Activated naive CD4-positive, alpha-beta T cell treated with anti-CD3 and anti-CD28 coated beads, Interleukin-2, amount 50 U/mL, for 16 hours (primary cell): ENCODE measurements at regions not wholly inside any gene's neighbourhood (a gene's known extent, or its start where the extent isn't known, plus 50 kb on each side); places are given as distances from the start of the nearest gene placed in this dataset.

ENCODE experiments used
- DNase-seq: peaks from one replicate; pipeline ENCODE4 v3.0.0-alpha.2; 2020

GRCh38 chr18:21997207-21998143 lies 171.9 kb upstream of the GATA6 start:
- DNase-seq, result no peak

- DNase-seq, result no peak
Measured at GRCh38 chr18:21998486-21998885, 170.9 kb upstream of the GATA6 start.

- DNase-seq, result no peak
Measured at GRCh38 chr18:22001912-22002487, 167.4 kb upstream of the GATA6 start.

GRCh38 chr18:22005191-22005841 lies 164.1 kb upstream of the GATA6 start:
- DNase-seq, result no peak

- DNase-seq, result no peak
Measured at GRCh38 chr18:22006458-22006857, 162.9 kb upstream of the GATA6 start.

- DNase-seq, result no peak
Measured at GRCh38 chr18:22009242-22009641, 160.1 kb upstream of the GATA6 start.

GRCh38 chr18:22013993-22014392 lies 155.4 kb upstream of the GATA6 start:
- no peak for DNase-seq

GRCh38 chr18:22015156-22015555 lies 154.2 kb upstream of the GATA6 start:
- DNase-seq, result no peak

GRCh38 chr18:22018366-22018765 lies 151.0 kb upstream of the GATA6 start:
- DNase-seq, result no peak

- DNase-seq, result no peak
Measured at GRCh38 chr18:22019193-22019592, 150.2 kb upstream of the GATA6 start.

- no peak for DNase-seq
Measured at GRCh38 chr18:22020127-22020866, 149.1 kb upstream of the GATA6 start.

- DNase-seq, result no peak
Measured at GRCh38 chr18:22020867-22021370, 148.5 kb upstream of the GATA6 start.

GRCh38 chr18:22021701-22022100 lies 147.7 kb upstream of the GATA6 start:
- DNase-seq, result no peak

- DNase-seq, result no peak
Measured at GRCh38 chr18:22024924-22025323, 144.5 kb upstream of the GATA6 start.

- no peak for DNase-seq
Measured at GRCh38 chr18:22026362-22026761, 143.0 kb upstream of the GATA6 start.

GRCh38 chr18:22026889-22027288 lies 142.5 kb upstream of the GATA6 start:
- DNase-seq, result no peak

- no peak for DNase-seq
Measured at GRCh38 chr18:22031611-22032010, 137.8 kb upstream of the GATA6 start.

GRCh38 chr18:22032392-22032961 lies 136.9 kb upstream of the GATA6 start:
- DNase-seq, result no peak

- no peak for DNase-seq
Measured at GRCh38 chr18:22033085-22033484, 136.3 kb upstream of the GATA6 start.

GRCh38 chr18:22034276-22034675 lies 135.1 kb upstream of the GATA6 start:
- no peak for DNase-seq

GRCh38 chr18:22040533-22040932 lies 128.9 kb upstream of the GATA6 start:
- no peak for DNase-seq

- no peak for DNase-seq
Measured at GRCh38 chr18:22043837-22044236, 125.6 kb upstream of the GATA6 start.
